Spleen (tissue), 7 donors: ENCODE measurements at regions not wholly inside any gene's neighbourhood (a gene's known extent, or its start where the extent isn't known, plus 50 kb on each side); places are given as distances from the start of the nearest gene placed in this dataset.

Source experiments
- CTCF ChIP-seq, 11 experiments: fragments of 200-600 bp in 7 of 11; fragments of 450-650 bp in 4 of 11; sonication (generic) in 4 of 11; IDR thresholded peaks in 8 of 11; conservative IDR thresholded peaks in 3 of 11; 1 replicate in 7 of 11; 2 replicates in 4 of 11; pipeline versions ENCODE4 v1.4.0 to v1.8.0; 2016 to 2021; ENCODE audit warnings: antibody characterized with exemption in 11 of 11, inconsistent platforms in 4 of 11, mild to moderate bottlenecking in 1 of 11
- POLR2AphosphoS5 ChIP-seq, 3 donors: sonication (generic); formaldehyde crosslinking; IDR thresholded peaks; one replicate each; pipeline ENCODE4 v1.5.1; 2017; ENCODE audit warnings: antibody characterized with exemption in 3 of 3
- donor health status: DM: no; HTN: no; CAD: no; lungs with moderate emphysema.
- donor health status: DM: no; HTN: no; CAD: no.
- donor health status: DM: no; HTN: no; CAD: no.

DNA sequence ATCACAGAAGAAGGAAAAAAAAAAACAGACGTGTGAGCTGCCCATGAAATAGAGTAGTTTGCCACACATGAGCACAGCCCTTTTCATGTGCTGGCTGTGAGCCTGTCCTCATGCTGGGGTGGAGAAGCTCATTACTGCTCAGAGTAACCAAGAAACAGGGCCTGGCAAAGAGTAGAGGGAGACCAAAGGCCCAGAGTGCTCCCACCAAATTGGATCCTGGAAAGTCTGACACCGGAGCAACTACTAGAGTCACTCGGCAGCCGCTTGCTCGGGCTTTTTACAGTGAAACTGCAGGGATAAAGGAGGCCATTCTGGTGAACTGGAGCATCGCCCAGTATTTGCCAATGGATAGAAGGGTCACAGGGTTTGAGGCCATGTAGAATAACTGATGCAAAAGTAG lies 64.4 kb upstream of the BARHL2 start:
- TF ChIP-seq CTCF (IDR thresholded peaks at IDR 0.05 in 8 of 11, conservative IDR thresholded peaks at IDR 0.05 in 3 of 11): no peak
- TF ChIP-seq POLR2AphosphoS5 (IDR thresholded peaks at IDR 0.05): no peak
